ENCODE measurements at regions not wholly inside any gene's neighbourhood (a gene's known extent, or its start where the extent isn't known, plus 50 kb on each side); places are given as distances from the start of the nearest gene placed in this dataset.

DNA sequence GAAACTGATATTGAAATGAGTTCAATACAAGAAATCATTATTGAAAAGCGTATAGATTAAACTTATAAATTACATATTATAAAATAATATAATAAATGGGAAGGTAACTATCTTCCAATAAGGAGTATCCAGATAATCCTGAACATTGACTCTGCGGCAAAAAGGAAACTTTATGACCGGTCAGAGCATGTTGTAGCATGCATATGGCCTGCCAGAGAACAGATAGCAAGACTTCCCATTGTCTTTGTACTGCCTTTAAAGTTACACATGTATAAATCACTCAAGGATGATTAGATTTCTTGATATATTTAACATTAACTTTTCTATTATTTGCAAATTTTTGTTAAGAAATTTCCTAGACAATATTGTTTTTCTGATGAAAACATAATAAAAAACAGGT is 56.2 kb upstream of the ETV1 start:
- no peak for ATAC-seq
- H3K27ac ChIP-seq (ENCODE audit: low read length), result no peak overlapping the region
- H3K9me3 ChIP-seq (ENCODE audit: control insufficient read depth, insufficient read depth, low read depth, low read length), result no peaks in the 10 kb centered on the region
- intact Hi-C loops (cut with micrococcal nuclease; ENCODE audit: unreplicated experiment) (no loop called here), in situ Hi-C loops (cut with HindIII; ENCODE audit: low pct_unique_long_range_greater_than_20kb, low sequenced_read_pairs) (no loop called here)
- no peak for DNase-seq (ENCODE audit: low read depth, low spot score)
- H3K27me3 ChIP-seq (ENCODE audit: control insufficient read depth, insufficient read depth, low read length), result no peaks in the 10 kb centered on the region
- BruUV-seq (replicated peaks), result no TSS peak
- H3K4me3 ChIP-seq (ENCODE audit: low read depth in 2 of 2, low read length in 2 of 2), result no peak overlapping the region
- no peaks in the 10 kb centered on the region for H3K4me1 ChIP-seq (ENCODE audit: control insufficient read depth, insufficient read depth, low read length)
- TF ChIP-seq SIN3A (IDR thresholded peaks at IDR 0.05; ENCODE audit: borderline replicate concordance, insufficient read depth, low read depth, low read length) (no peak), POLR2AphosphoS5 (IDR thresholded peaks at IDR 0.05; ENCODE audit: low read depth, low read length) (no peak), TCF7L2 (IDR thresholded peaks at IDR 0.05; ENCODE audit: low read depth, low read length) (no peak)
- TF ChIP-seq, protein P1, sequence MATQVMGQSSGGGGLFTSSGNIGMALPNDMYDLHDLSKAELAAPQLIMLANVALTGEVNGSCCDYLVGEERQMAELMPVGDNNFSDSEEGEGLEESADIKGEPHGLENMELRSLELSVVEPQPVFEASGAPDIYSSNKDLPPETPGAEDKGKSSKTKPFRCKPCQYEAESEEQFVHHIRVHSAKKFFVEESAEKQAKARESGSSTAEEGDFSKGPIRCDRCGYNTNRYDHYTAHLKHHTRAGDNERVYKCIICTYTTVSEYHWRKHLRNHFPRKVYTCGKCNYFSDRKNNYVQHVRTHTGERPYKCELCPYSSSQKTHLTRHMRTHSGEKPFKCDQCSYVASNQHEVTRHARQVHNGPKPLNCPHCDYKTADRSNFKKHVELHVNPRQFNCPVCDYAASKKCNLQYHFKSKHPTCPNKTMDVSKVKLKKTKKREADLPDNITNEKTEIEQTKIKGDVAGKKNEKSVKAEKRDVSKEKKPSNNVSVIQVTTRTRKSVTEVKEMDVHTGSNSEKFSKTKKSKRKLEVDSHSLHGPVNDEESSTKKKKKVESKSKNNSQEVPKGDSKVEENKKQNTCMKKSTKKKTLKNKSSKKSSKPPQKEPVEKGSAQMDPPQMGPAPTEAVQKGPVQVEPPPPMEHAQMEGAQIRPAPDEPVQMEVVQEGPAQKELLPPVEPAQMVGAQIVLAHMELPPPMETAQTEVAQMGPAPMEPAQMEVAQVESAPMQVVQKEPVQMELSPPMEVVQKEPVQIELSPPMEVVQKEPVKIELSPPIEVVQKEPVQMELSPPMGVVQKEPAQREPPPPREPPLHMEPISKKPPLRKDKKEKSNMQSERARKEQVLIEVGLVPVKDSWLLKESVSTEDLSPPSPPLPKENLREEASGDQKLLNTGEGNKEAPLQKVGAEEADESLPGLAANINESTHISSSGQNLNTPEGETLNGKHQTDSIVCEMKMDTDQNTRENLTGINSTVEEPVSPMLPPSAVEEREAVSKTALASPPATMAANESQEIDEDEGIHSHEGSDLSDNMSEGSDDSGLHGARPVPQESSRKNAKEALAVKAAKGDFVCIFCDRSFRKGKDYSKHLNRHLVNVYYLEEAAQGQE (IDR thresholded peaks at IDR 0.05; ENCODE audit: insufficient read depth in 1 of 2, low read depth in 2 of 2, low read length in 1 of 2), result no peak
- TF ChIP-seq, protein P2, sequence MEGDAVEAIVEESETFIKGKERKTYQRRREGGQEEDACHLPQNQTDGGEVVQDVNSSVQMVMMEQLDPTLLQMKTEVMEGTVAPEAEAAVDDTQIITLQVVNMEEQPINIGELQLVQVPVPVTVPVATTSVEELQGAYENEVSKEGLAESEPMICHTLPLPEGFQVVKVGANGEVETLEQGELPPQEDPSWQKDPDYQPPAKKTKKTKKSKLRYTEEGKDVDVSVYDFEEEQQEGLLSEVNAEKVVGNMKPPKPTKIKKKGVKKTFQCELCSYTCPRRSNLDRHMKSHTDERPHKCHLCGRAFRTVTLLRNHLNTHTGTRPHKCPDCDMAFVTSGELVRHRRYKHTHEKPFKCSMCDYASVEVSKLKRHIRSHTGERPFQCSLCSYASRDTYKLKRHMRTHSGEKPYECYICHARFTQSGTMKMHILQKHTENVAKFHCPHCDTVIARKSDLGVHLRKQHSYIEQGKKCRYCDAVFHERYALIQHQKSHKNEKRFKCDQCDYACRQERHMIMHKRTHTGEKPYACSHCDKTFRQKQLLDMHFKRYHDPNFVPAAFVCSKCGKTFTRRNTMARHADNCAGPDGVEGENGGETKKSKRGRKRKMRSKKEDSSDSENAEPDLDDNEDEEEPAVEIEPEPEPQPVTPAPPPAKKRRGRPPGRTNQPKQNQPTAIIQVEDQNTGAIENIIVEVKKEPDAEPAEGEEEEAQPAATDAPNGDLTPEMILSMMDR (IDR thresholded peaks at IDR 0.05), result no peak
- ChIA-PET POLR2A (no interaction called here), CTCF (no interaction called here)
- H3K36me3 ChIP-seq (ENCODE audit: control insufficient read depth, insufficient read depth, low read length), result no peaks in the 10 kb centered on the region

DNA sequence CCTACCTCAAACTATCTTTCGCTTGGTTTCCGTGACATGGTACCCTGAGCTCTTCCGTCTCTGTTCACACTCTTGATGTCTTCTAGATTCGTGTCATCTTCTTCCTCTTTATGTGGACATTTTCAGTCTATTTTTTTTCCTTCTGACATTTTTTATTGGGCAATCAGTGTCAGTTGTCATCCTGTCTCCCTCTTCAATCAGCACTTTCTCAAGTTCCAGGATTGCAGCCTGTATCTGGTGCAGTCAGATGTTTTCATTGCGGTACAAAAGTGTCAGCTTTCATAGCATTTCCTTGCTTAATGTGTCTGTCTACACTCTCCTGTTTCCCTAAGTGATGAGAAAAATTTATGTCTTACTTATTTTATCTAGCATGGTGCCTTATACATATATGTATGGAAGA is 51.1 kb upstream of the ETV1 start:
- POLR2A ChIA-PET, result no interaction called here
- H3K36me3 ChIP-seq (ENCODE audit: control insufficient read depth, insufficient read depth, low read length), result no peaks in the 10 kb centered on the region
- intact Hi-C loops (cut with micrococcal nuclease; ENCODE audit: unreplicated experiment), result no loop called here
- H3K9me3 ChIP-seq (ENCODE audit: control insufficient read depth, insufficient read depth, low read depth, low read length), result no peaks in the 10 kb centered on the region
- ATAC-seq, result no peak
- H3K27me3 ChIP-seq (ENCODE audit: control insufficient read depth, insufficient read depth, low read length), result no peaks in the 10 kb centered on the region
- DNase-seq (ENCODE audit: low read depth, low spot score), result no peak
- CTCF ChIA-PET, result no interaction called here
- no TSS peak for BruUV-seq (replicated peaks)
- in situ Hi-C loops (cut with HindIII; ENCODE audit: low pct_unique_long_range_greater_than_20kb, low sequenced_read_pairs), result no loop called here
- H3K27ac ChIP-seq (ENCODE audit: low read length), result no peak overlapping the region
- H3K4me1 ChIP-seq (ENCODE audit: control insufficient read depth, insufficient read depth, low read length), result no peaks in the 10 kb centered on the region
- H3K4me3 ChIP-seq (ENCODE audit: low read depth in 2 of 2, low read length in 2 of 2), result no peak overlapping the region
- TF ChIP-seq POLR2AphosphoS5 (IDR thresholded peaks at IDR 0.05; ENCODE audit: low read depth, low read length), result no peak
- TF ChIP-seq, protein P2 (IDR thresholded peaks at IDR 0.05), result no peak
- TF ChIP-seq SIN3A (IDR thresholded peaks at IDR 0.05; ENCODE audit: borderline replicate concordance, insufficient read depth, low read depth, low read length), result no peak
- TF ChIP-seq, protein P1 (IDR thresholded peaks at IDR 0.05; ENCODE audit: insufficient read depth in 1 of 2, low read depth in 2 of 2, low read length in 1 of 2), result no peak
- TF ChIP-seq TCF7L2 (IDR thresholded peaks at IDR 0.05; ENCODE audit: low read depth, low read length), result no peak
